ENCODE measurements at regions not wholly inside any gene's neighbourhood (a gene's known extent, or its start where the extent isn't known, plus 50 kb on each side); places are given as distances from the start of the nearest gene placed in this dataset.

GRCh38 chr15:72872066-72872845 lies 88.7 kb upstream of the ADPGK start:
- no peaks in the 10 kb centered on the region for H3K27me3 ChIP-seq (ENCODE audit: insufficient read depth, low read length, poor library complexity, severe bottlenecking)
- H3K4me2 ChIP-seq (ENCODE audit: low read depth, low read length, poor library complexity, severe bottlenecking) = no peak overlapping the region
- H3K4me3 ChIP-seq (ENCODE audit: low read length, poor library complexity, severe bottlenecking) = no peak overlapping the region
- H3K79me2 ChIP-seq (ENCODE audit: insufficient read depth, low read length) = no peaks in the 10 kb centered on the region
- TF ChIP-seq EZH2phosphoT487 (IDR thresholded peaks at IDR 0.05; ENCODE audit: borderline replicate concordance) = no peak
- TF ChIP-seq CTCF (conservative IDR thresholded peaks at IDR 0.05; ENCODE audit: low read length) = no peak
- H3K36me3 ChIP-seq (ENCODE audit: insufficient read depth, low read length) = no peaks in the 10 kb centered on the region
- H3K9me2 ChIP-seq (replicated peaks; ENCODE audit: low read depth, low read length) = no peaks in the 10 kb centered on the region
- H4K20me1 ChIP-seq (ENCODE audit: insufficient read depth, low read length, poor library complexity, severe bottlenecking) = no peaks in the 10 kb centered on the region
- no peaks in the 10 kb centered on the region for H3K9me3 ChIP-seq (ENCODE audit: insufficient read depth, low read depth, low read length)
- no peak overlapping the region for H3K9ac ChIP-seq (ENCODE audit: low read depth, low read length, poor library complexity, severe bottlenecking)
- H2AFZ ChIP-seq (ENCODE audit: low read length) = no peak overlapping the region
- H3K4me1 ChIP-seq (ENCODE audit: insufficient read depth, low read length, poor library complexity, severe bottlenecking) = no peaks in the 10 kb centered on the region
- H3F3A ChIP-seq (ENCODE audit: low read depth) = no peaks in the 10 kb centered on the region

GRCh38 chr15:72866866-72867616 lies 83.5 kb upstream of the ADPGK start:
- no peak overlapping the region for H3K4me3 ChIP-seq (ENCODE audit: low read length, poor library complexity, severe bottlenecking)
- no peaks in the 10 kb centered on the region for H3K9me2 ChIP-seq (replicated peaks; ENCODE audit: low read depth, low read length)
- H3K4me2 ChIP-seq (ENCODE audit: low read depth, low read length, poor library complexity, severe bottlenecking) = no peak overlapping the region
- H3K9ac ChIP-seq (ENCODE audit: low read depth, low read length, poor library complexity, severe bottlenecking) = no peak overlapping the region
- TF ChIP-seq CTCF (conservative IDR thresholded peaks at IDR 0.05; ENCODE audit: low read length) = no peak
- no peaks in the 10 kb centered on the region for H3K79me2 ChIP-seq (ENCODE audit: insufficient read depth, low read length)
- no peak overlapping the region for H2AFZ ChIP-seq (ENCODE audit: low read length)
- no peaks in the 10 kb centered on the region for H3K9me3 ChIP-seq (ENCODE audit: insufficient read depth, low read depth, low read length)
- H4K20me1 ChIP-seq (ENCODE audit: insufficient read depth, low read length, poor library complexity, severe bottlenecking) = no peaks in the 10 kb centered on the region
- H3K36me3 ChIP-seq (ENCODE audit: insufficient read depth, low read length) = no peaks in the 10 kb centered on the region
- H3K27me3 ChIP-seq (ENCODE audit: insufficient read depth, low read length, poor library complexity, severe bottlenecking) = no peaks in the 10 kb centered on the region
- no peaks in the 10 kb centered on the region for H3K4me1 ChIP-seq (ENCODE audit: insufficient read depth, low read length, poor library complexity, severe bottlenecking)
- no peaks in the 10 kb centered on the region for H3F3A ChIP-seq (ENCODE audit: low read depth)

GRCh38 chr15:72866182-72866581 lies 82.6 kb upstream of the ADPGK start:
- no peak overlapping the region for H3K4me2 ChIP-seq (ENCODE audit: low read depth, low read length, poor library complexity, severe bottlenecking)
- no peaks in the 10 kb centered on the region for H3K79me2 ChIP-seq (ENCODE audit: insufficient read depth, low read length)
- no peaks in the 10 kb centered on the region for H3K9me2 ChIP-seq (replicated peaks; ENCODE audit: low read depth, low read length)
- H4K20me1 ChIP-seq (ENCODE audit: insufficient read depth, low read length, poor library complexity, severe bottlenecking) = no peaks in the 10 kb centered on the region
- no peak overlapping the region for H3K4me3 ChIP-seq (ENCODE audit: low read length, poor library complexity, severe bottlenecking)
- no peaks in the 10 kb centered on the region for H3K4me1 ChIP-seq (ENCODE audit: insufficient read depth, low read length, poor library complexity, severe bottlenecking)
- H3F3A ChIP-seq (ENCODE audit: low read depth) = no peaks in the 10 kb centered on the region
- no peaks in the 10 kb centered on the region for H3K9me3 ChIP-seq (ENCODE audit: insufficient read depth, low read depth, low read length)
- H3K9ac ChIP-seq (ENCODE audit: low read depth, low read length, poor library complexity, severe bottlenecking) = no peak overlapping the region
- H3K36me3 ChIP-seq (ENCODE audit: insufficient read depth, low read length) = no peaks in the 10 kb centered on the region
- TF ChIP-seq CTCF (conservative IDR thresholded peaks at IDR 0.05; ENCODE audit: low read length) (no peak), EZH2phosphoT487 (IDR thresholded peaks at IDR 0.05; ENCODE audit: borderline replicate concordance) (no peak)
- H3K27me3 ChIP-seq (ENCODE audit: insufficient read depth, low read length, poor library complexity, severe bottlenecking) = no peaks in the 10 kb centered on the region
- H2AFZ ChIP-seq (ENCODE audit: low read length) = no peak overlapping the region

All from Loucy (cell line).